ENCODE measurements at regions not wholly inside any gene's neighbourhood (a gene's known extent, or its start where the extent isn't known, plus 50 kb on each side); places are given as distances from the start of the nearest gene placed in this dataset.
"Not testable (repeated sequence)": the region's sequence is repeated elsewhere in the genome, so short reads cannot be mapped to it uniquely, and the experiment has no call there.

DNA sequence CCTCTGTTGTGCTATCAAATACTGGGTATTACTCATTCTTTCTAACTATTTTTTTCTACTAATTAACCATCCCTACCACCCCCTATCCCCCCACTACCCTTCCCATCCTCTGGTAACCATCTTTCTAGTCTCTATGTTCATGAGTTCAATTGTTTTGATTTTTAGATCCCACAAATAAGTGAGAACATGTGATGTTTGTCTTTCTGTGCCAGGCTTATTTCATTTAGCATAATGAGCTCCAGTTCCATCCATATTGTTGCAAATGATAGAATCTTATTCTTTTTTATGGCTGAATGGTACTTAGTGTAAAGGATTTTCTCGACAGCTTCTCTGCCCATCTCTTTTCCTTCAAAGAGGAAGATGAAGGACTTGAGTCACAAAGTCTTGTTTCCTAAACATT, 138.0 kb upstream of the CPHXL start:
- TF ChIP-seq, protein P1, sequence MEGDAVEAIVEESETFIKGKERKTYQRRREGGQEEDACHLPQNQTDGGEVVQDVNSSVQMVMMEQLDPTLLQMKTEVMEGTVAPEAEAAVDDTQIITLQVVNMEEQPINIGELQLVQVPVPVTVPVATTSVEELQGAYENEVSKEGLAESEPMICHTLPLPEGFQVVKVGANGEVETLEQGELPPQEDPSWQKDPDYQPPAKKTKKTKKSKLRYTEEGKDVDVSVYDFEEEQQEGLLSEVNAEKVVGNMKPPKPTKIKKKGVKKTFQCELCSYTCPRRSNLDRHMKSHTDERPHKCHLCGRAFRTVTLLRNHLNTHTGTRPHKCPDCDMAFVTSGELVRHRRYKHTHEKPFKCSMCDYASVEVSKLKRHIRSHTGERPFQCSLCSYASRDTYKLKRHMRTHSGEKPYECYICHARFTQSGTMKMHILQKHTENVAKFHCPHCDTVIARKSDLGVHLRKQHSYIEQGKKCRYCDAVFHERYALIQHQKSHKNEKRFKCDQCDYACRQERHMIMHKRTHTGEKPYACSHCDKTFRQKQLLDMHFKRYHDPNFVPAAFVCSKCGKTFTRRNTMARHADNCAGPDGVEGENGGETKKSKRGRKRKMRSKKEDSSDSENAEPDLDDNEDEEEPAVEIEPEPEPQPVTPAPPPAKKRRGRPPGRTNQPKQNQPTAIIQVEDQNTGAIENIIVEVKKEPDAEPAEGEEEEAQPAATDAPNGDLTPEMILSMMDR (IDR thresholded peaks at IDR 0.05; ENCODE audit: low read depth, low read length), result no peak
- DNase-seq (ENCODE audit: extremely low read depth, low read depth), result no peak

GRCh38 chr16:75865736-75866135, 139.4 kb upstream of the CPHXL start:
- TF ChIP-seq, protein P1 (IDR thresholded peaks at IDR 0.05; ENCODE audit: low read depth, low read length), result no peak
- no peak for DNase-seq (ENCODE audit: extremely low read depth, low read depth)

GRCh38 chr16:75868636-75869632, 142.6 kb upstream of the CPHXL start:
- no peak for DNase-seq (ENCODE audit: extremely low read depth, low read depth)

GRCh38 chr16:75881280-75881679, 155.0 kb upstream of the CPHXL start:
- DNase-seq (ENCODE audit: extremely low read depth, low read depth), result not testable (repeated sequence)

More at GRCh38 chr16:75868636-75869632, 142.6 kb upstream of the CPHXL start:
- TF ChIP-seq, protein P1 (IDR thresholded peaks at IDR 0.05; ENCODE audit: low read depth, low read length), result no peak

- TF ChIP-seq, protein P1 (IDR thresholded peaks at IDR 0.05; ENCODE audit: low read depth, low read length), result no peak
- DNase-seq (ENCODE audit: extremely low read depth, low read depth), result no peak
These were observed 172.9 kb upstream of the CPHXL start for GRCh38 chr16:75899163-75899562.

- TF ChIP-seq, protein P1 (IDR thresholded peaks at IDR 0.05; ENCODE audit: low read depth, low read length), result no peak
- DNase-seq (ENCODE audit: extremely low read depth, low read depth), result no peak
These were observed 182.2 kb upstream of the CPHXL start for GRCh38 chr16:75908331-75909117.

GRCh38 chr16:75909746-75910145, 183.5 kb upstream of the CPHXL start:
- TF ChIP-seq, protein P1 (IDR thresholded peaks at IDR 0.05; ENCODE audit: low read depth, low read length), result no peak
- no peak for DNase-seq (ENCODE audit: extremely low read depth, low read depth)
